A172 (cell line): ENCODE measurements at regions not wholly inside any gene's neighbourhood (a gene's known extent, or its start where the extent isn't known, plus 50 kb on each side); places are given as distances from the start of the nearest gene placed in this dataset.

ENCODE experiments used
- DNase-seq: peaks from one replicate; pipeline ENCODE4 v3.0.0-alpha.2; 2015; ENCODE audit warnings: low spot score

DNA sequence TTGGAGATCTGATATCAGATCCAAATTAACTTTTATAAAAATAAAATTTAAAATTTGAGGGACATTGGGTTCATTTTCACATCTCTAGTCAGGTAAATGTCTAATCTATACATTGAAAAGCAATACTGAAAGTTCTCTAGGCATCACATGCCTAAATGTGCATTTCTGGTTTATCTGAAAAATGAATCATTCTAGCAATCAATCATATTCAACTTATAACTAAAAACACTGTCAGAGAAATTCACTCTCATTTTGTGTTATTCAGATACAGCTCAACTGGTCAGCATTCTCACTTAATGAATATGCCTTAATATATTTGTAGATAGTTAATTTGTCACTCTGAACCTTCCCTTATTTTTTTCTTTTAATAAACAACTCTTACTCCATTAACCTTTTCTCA, 243.2 kb downstream of the CASP12 start:
- no peak for DNase-seq

DNA sequence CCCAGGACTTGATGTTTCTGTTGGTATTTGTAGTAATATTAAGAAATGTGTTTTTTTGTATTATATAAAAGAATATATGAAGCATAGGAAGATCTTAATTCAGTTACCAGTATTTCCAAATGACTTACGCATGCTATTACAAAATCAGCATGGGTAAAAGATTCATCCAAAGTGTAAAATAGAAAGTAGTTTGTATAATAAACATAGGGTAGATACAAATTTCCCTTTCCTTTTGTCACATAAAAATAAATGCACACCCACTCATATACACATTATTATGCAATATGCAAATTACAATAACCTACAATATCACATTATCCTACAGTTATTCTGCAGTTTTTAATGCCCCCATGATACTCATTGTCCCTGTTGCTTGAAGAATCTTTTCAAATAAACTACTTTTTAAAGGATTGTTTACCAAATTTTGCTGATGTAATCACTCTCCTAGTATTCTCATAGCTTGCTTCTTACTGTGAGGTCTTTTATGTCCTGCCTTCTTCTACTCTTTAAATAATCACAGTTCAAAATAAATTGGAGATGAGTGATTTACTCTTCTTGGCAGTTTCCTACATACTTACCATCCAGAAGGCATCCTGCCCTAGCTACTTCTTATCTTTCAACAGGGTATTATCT, 244.0 kb downstream of the CASP12 start:
- DNase-seq, result no peak

DNA sequence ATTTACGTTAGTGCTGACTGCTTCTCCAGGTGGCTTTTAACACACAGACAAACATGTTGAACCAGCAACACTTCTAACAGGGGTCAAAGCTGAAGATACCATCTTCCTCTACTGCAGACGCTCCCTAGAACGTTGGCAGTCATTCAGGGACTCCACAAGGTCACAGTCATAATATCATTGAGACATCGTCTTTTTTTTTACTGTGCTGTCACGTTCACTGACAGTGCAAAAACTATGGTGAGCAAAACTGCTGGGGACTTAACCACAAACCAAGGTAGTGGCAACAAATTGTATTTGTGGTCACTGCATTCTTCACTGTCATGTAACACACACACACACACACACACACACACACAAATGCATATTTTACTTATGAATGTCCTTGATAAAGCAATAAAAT, 244.9 kb downstream of the CASP12 start:
- DNase-seq, result peak; percentile 14

DNA sequence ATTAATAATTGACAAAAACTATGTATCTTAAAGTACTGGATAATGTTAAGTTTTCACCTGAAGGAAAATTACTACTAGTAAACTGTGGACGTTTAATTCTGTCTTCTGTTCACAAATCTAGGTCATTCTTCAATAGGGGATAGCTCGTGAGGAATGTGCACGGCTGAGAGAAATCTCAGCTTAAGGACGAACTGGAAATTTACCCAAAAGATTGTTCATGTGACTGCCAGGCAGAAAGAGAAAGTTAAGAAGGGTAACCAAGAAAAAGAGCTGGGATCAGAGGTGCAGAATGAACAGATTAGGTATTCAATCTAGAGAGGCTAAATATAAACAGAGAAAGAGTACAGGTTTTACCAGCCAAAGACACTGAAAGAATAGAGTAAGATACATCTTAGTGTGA, 245.3 kb downstream of the CASP12 start:
- no peak for DNase-seq

DNA sequence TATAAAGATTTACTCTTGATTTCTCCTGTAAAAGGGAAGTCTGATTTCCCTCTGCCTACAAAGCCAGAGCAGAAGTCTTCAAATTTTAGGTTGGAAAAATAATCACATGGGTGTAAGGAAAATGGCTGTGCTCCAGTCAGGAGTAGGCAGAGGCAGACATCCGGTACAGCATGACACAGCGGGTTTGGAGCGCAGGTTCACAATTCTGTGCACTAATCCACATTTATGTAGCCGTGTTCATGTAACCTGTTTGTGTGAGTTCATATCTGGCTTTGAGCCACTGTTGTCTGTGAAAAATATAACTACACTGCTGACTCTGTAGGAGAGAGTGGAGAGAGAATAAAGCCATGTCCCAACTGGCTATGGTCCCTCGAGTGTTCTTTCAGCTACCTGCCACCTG, 248.0 kb downstream of the CASP12 start:
- no peak for DNase-seq

DNA sequence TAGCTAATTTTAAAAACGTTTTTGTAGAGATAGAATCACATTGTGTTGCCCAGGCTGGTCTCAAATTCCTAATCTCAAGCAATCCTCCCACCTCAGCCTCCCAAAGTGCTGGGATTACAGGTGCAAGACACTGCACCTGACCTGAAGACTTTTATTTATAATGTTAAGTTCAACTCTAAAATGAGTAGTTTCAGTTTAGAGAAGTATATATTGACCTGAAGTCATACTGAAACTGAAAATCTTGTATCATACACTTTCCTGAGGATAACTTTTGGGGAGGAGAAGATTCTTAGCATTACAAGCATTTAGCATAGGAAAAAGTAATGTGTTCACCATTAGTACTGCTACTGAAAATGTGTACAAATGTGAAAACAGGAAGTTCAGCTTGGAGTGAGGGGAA, 249.3 kb downstream of the CASP12 start:
- DNase-seq, result no peak

DNA sequence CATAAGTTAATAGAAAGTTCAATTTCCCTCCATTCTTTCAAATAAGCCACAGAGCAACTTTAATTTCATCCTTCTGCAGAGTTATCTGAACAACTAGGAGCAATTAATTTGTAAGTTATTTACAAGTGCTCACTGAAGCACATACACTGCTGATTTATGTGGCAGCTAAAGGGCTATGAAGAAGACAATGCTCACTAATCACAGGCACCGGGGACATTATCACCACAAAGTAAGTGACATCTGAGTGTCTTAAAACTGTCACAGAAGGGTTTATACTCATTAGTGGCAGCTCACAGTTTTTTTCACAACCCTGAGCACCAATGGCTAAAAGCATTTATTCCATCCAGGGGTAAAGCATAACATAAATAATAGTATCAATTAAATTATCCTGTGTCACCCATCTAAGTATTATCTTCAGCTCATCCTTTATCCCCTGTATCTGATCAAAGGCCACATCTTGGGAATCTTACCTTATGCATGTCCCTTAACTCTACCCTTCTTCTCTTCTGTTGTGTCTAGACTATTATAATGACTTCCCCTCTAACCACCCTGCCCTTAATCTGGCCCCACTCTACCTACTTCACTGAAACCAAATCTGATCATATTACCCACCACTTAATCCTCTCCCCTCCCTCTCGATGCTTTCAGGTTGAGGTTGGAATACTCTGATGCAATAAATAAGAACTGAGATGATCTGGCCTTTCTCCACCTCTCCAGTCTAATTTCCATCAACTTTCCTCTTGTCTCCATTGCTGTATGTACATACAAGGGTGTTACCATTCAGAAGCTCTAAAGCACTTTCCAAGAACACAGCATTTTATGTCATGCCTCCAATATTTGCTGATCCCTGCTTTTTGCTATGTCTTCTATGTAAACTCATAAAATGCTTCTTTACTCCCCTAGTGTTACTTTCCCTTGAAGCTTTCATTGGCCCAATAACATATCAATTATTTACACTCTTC, 252.7 kb downstream of the CASP12 start:
- no peak for DNase-seq

DNA sequence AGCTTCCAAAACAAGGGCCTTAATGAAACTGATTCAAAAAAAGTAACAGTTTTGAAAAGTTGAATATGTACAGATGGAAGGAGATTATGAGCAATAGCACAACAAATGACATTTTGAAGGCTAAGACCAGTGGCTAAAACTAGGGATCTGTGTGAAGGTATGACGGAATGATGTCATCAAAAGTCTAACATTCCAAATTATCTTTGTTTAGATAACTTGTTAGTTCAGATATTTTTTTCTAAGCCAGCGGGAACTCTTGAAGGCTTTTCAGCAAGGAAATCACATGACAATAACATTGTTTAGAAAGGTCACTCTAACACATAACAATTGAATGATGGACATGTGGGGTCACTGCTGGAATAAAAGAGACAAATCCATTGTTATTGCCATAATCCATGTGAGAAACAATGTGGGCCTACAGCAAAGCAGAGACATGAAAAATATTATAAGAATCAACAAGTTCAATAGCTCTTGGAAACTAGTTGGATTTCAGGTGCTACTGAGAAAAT, 260.5 kb downstream of the CASP12 start:
- no peak for DNase-seq

DNA sequence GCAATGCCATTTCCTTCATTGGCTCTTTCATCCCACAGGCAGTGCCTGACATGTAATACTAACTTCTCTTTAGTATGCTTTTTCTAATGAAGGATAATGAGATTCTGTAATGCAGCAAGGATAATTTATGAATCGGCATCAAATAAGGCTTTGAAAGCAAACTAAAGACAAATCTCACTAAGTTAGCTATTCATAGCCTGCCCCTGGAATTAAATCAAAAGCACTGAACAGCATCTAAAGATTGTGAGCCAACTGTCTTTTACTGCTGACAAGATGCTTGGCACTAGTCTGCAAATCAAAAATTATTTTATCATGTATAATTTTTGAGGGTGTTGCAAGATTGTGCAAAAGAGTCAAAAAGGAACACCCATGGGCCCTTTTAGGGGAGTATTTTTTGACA, 265.0 kb downstream of the CASP12 start:
- DNase-seq, result no peak

DNA sequence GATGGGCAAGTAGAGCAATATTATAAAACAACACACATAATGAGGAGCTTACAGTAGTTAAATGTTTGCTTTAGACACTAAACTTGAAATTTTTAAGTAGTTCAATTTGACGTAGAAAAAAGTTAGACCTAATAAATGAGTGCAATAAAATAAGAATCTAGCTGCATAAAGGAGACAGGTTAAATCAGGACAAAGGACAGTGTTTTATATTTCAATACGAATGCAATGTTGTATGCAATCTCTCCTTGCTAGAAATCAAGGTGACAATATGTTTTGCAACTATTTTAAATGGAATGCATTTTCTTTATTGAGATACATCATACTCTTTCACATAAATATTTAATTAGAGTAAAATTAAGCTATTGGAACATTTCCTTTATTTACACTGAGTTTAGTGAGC, 267.9 kb downstream of the CASP12 start:
- no peak for DNase-seq

DNA sequence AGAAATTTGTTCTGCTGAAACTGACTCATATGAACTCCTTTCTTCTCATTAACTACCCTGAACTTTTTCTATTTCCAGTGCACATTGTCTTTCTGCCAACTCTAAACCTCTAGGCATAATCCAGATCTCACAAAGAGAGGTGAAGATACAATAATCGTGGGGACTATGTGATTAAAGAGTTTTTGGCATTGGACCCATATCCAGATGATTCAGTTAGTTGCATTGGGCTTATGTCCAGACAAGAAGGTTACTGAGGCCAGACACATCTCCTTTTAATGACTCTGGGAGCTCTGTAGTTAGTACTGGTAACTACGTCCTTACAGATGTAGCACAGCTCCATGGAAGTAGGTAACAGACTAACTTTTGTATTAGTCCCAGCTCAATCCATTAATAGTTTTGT, 273.0 kb downstream of the CASP12 start:
- DNase-seq, result peak; percentile 12

DNA sequence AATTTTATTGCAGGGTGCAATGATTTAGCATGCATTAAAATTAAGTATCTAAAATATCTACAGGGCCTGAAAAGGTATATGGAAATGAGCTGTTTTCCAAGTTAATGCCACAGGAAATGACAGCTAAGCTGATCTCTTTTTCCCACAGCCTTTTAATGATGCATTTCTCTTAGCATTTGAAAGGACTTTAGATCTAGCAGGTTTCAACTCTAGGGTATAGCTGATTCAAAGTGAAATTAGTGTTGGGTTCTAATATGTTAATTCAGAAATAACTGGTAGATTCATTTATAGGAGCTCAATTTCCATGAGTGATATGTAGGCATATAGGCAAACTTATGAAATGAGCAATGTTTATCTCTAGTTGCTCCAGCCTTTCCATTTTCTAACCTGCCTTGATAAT, 274.2 kb downstream of the CASP12 start:
- no peak for DNase-seq

DNA sequence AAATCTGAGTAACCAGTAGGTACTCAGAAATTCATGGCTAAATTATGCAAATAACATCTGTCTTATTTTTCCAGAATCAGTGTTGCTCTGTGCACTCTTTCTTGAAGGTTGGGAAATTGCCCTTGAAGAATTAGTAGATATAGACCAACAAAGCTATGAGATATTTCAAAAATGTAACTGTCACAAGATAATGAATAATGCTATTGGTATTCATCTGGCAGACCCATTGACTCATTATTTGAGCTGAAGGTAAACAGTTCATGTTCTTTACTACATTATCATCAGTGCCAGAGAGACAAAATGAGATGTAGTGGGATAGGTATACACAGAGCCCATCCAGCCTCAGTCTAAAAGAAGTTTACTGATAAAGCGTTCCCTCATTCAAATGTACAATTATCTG, 274.7 kb downstream of the CASP12 start:
- DNase-seq, result peak; percentile 46

DNA sequence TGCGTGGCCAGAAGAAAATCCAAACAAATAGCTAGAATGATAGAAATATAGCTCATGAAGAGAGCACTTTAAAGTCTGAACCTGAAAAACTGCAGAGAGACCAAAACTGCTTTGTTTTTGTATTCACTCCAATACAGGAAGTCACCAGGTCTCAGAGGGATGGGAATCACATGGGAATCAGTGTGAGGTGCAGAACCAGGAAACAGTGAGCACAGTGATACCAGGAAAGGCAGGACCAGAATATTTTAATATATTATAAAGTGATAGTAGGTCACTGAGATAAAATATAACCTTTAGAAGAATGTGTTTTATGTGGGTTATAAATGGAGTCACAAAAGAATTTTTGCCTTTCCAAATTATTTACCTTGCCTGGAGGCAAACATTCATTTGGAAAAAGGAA, 277.3 kb downstream of the CASP12 start:
- DNase-seq, result no peak

DNA sequence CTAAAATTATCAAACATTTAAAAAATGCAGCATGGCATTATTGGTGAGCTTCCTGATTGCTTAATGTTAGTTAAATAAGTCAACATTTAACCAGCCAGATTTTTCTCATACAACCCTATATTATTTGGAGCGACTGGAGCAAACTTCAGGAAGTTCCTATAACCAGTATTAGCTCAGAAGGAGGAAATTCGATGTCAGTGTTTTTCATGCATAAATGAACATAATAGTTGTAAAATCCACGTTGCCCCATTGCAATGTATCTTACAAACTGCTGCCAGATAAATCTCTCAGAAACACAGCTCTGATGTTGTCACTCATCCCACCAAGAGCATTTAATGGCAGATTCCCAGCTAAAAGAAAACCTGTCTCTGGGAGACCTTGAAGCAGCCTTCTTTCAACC, 278.5 kb downstream of the CASP12 start:
- DNase-seq, result no peak

DNA sequence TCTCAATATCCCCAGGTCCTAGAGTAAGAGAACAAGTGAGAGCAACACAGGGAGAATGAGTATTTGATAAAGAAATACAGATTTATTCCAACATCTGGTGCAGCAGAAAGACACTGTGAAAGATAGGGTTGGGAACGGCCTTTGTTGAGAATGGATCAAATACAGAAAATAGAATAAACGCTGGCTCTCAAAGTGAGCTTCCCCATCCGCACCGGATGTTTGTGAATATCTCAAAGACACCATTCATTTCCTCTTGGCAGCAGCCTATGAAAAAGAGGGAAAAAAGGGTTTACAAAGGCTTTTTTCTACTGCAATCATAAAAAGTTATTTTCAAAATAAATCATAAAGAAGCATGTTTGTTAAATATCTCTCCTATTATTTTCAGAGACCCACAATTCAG, 279.3 kb downstream of the CASP12 start:
- no peak for DNase-seq

DNA sequence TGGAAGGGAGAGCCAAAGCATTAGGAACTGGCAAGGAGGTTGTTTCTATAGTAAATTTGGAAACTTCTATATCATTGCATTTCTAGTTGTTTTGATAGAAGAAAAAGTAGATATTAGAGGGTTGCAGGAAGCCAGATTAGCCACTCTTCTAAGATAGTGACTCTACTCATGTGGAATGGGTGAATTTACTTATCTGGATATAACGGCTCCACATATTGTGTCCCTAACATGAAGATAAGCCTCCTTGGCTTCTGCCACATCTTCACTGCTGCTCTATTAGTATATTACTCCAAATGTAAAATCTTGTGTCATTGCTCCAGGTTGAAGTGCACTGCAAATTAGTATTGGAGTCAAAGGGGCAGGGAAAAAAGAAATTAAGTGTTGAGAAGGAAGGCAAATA, 283.3 kb downstream of the CASP12 start:
- no peak for DNase-seq

DNA sequence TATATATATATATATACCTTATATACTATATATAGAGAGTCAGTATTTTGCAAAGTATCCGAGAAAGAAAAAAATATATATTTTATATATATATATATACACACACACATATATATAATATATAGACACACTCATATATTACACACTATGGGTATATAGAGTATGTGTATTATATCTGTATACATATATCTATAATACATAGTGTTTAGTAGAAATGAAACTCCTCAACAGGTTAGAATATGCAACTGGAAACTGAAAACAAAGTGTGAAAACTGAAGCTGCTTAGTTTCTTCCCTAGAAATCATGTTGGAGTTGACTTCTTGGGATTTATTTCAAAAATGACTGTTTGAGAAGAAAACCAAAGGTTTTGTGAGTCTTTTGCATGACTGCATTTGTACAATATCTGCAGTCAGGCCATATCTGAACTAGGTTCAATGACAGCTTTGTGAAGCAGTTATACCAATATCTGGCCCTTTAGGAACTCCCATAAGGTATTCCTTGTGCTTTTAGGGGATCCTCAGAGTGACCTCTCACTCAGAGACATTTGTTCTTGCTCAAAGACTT, 284.1 kb downstream of the CASP12 start:
- DNase-seq, result no peak

DNA sequence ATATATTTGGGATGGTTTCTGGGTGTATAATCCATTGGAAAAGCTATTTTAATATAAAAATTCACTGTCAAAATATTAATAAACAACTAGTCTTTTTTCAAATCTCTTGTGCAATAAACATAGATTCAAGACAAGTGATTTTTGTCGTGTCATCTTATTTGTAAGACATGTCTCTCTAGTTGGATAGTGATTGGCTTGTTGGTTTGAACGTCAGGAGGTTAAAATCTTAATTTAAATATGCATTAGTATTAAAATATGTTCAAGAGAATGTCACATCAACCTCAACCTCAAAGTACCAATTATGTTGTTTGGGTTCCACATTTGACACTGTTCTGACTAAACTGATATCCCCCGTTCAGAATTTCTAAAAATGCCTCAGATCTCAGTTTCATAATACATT, 287.6 kb downstream of the CASP12 start:
- no peak for DNase-seq

DNA sequence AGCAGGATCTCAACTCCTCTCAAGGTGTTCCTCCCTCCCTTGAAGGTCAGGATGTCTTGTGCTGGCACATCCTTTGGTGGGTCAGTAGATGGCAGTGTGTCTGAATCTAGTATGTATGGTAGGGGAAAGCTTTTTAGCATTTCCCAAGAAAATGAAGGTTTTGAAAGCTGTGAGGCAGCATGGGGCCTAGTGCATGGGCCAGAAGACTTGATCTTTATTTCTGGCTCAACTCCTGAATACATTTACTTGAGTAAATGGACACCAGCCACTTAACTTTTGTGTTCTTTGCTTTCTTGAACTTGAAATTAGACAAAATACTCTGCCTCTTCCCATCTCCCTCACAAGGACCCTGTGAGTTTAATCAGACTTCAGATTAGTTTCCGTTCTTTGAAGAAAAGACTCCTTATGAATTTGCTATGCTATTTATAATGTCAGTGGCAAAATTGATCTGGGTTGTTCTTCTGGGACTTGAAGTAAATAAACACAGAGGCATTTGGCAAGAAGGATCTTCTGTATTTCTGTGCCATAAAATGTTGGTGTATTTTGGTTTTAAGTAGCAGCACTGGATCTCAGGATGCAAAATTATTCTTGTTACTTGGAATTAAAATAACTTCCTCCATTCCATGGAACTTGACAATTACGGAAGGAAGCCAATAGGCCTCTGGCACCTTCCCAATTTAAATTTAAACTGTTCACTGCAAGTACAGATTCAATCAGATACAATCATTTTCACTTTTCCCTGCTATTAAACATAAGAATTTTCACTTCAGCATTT, 288.8 kb downstream of the CASP12 start:
- DNase-seq, result peak; percentile 42

DNA sequence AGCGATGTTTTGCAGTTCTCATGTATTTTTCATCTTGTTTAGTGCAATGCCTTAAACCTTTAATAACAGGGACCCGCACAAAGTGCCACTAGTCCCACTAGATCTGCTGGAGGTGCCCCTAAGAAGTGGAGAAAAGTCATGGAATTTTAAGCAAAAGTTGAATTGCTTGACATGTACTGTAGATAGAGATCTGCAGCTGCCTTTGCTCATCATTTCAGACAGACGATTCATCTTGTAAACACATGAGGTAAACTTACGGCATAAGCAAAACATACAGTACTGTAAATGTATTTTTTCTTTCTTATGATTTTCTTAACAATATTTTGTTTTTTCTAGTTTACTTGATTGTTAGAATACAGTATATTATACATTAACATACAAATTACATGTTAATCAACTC, 295.6 kb downstream of the CASP12 start:
- DNase-seq, result no peak
